SU-DHL-6 (cell line): ENCODE measurements at regions not wholly inside any gene's neighbourhood (a gene's known extent, or its start where the extent isn't known, plus 50 kb on each side); places are given as distances from the start of the nearest gene placed in this dataset.

ENCODE experiments used
- EZH2phosphoT487 ChIP-seq: fragments of 200-600 bp; sonication (generic), shearing (Covaris generic); conservative IDR thresholded peaks from 2 replicates; pipeline ENCODE4 v1.6.1; 2018; ENCODE audit warnings: mild to moderate bottlenecking, antibody characterized with exemption, low read length, moderate library complexity, mixed read lengths
- TF ChIP-seq, protein P1 (sequence below): fragments of 200-600 bp; sonication (generic); IDR thresholded peaks from one replicate; pipeline ENCODE4 v1.5.1; 2017; ENCODE audit warnings: antibody characterized with exemption, mild to moderate bottlenecking, low read length, moderate library complexity; ENCODE audit not compliant: insufficient read depth, poor library complexity, severe bottlenecking

DNA sequence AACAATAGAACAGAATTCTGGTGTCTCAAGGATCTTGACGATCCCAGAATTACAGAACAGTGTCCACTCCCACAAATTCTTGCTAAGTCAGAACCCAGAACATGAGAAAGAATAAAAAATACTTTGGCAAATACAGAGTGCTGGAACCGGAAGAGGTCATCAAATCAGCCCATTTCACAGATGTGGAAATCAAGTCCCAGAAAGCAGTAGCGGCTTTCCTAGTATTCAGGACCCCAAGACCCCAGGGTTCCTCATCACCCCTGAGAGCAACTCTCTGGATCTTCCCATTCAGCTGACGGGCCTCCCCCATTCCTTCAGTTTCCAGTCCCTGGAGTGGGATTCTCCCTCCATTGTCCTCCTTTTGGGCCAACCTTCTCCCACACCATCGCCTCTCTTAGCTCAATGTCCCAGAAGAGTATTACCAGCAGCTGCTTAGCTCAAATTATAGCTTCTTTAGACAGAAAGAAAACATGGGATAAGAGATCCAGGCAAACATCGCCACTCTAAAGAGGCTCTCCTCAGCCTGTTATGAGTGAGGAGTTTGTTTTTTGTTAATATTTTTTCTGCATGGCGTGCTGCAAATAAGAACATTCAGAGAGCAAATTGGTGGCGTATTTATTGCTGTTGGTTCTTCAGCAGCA, 268.3 kb downstream of the MN1 start:
- TF ChIP-seq, protein P1, sequence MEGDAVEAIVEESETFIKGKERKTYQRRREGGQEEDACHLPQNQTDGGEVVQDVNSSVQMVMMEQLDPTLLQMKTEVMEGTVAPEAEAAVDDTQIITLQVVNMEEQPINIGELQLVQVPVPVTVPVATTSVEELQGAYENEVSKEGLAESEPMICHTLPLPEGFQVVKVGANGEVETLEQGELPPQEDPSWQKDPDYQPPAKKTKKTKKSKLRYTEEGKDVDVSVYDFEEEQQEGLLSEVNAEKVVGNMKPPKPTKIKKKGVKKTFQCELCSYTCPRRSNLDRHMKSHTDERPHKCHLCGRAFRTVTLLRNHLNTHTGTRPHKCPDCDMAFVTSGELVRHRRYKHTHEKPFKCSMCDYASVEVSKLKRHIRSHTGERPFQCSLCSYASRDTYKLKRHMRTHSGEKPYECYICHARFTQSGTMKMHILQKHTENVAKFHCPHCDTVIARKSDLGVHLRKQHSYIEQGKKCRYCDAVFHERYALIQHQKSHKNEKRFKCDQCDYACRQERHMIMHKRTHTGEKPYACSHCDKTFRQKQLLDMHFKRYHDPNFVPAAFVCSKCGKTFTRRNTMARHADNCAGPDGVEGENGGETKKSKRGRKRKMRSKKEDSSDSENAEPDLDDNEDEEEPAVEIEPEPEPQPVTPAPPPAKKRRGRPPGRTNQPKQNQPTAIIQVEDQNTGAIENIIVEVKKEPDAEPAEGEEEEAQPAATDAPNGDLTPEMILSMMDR: no peak
- TF ChIP-seq EZH2phosphoT487: no peak
